Brain microvascular endothelial cell (primary cell): ENCODE measurements at regions not wholly inside any gene's neighbourhood (a gene's known extent, or its start where the extent isn't known, plus 50 kb on each side); places are given as distances from the start of the nearest gene placed in this dataset.

Source experiments
- DNase-seq: peaks from one replicate; pipeline ENCODE4 v3.0.0-alpha.2; 2020
- H3K27ac ChIP-seq: fragments of 250-450 bp; sonication (Bioruptor Pico); 2 replicates; pipeline ENCODE4 v1.5.1; 2020; ENCODE audit warnings: mild to moderate bottlenecking, moderate library complexity
- H3K27me3 ChIP-seq: fragments of 250-450 bp; sonication (Bioruptor Pico); replicated peaks from 2 replicates; pipeline ENCODE4 v1.5.1; 2020; ENCODE audit warnings: mild to moderate bottlenecking
- H3K36me3 ChIP-seq: fragments of 250-450 bp; sonication (Bioruptor Pico); replicated peaks from 2 replicates; pipeline ENCODE4 v1.5.1; 2020; ENCODE audit warnings: mild to moderate bottlenecking
- H3K4me3 ChIP-seq: 2 replicates; pipeline ENCODE4 v1.5.1; 2011; ENCODE audit warnings: low read depth, mild to moderate bottlenecking, control low read depth, low read length, moderate library complexity
- in situ Hi-C: cut with HindIII; loops from 2 replicates; pipeline ENCODE4 v1.10.0; 2017; ENCODE audit warnings: low sequenced_read_pairs, low pct_ligation_motif_present
- TF ChIP-seq, protein P1 (sequence below): IDR thresholded peaks from 2 replicates; pipeline ENCODE4 v1.5.1; 2011; ENCODE audit warnings: low read depth, mild to moderate bottlenecking, moderate library complexity, low read length, control low read depth, inconsistent platforms; ENCODE audit errors: missing control alignments

DNA sequence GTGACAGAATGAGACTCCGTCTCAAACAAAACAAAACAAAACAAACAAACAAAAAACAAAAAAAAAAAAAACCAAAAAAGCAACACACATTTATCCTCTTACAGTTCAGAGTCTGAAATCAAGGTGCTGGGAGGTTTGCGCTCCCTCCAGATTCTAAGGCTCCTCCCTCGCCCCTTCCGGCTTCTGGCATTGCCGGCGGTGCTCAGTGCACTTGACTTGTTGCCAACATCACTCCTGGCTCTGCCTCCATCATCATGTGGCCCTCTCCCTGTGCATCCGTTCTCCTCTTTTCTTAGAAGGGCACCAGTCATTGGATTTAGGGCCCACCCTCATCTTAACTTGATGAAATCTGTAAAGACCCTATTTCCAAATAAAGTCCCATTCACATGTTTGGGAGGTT is 73.8 kb downstream of the RBFOX3 start:
- Histone ChIP-seq H3K36me3 (no peaks in the 10 kb centered on the region), H3K27ac (no peak overlapping the region), H3K4me3 (no peak overlapping the region), H3K27me3 (no peaks in the 10 kb centered on the region)
- no peak for DNase-seq
- in situ Hi-C loops = no loop called here
- TF ChIP-seq, protein P1, sequence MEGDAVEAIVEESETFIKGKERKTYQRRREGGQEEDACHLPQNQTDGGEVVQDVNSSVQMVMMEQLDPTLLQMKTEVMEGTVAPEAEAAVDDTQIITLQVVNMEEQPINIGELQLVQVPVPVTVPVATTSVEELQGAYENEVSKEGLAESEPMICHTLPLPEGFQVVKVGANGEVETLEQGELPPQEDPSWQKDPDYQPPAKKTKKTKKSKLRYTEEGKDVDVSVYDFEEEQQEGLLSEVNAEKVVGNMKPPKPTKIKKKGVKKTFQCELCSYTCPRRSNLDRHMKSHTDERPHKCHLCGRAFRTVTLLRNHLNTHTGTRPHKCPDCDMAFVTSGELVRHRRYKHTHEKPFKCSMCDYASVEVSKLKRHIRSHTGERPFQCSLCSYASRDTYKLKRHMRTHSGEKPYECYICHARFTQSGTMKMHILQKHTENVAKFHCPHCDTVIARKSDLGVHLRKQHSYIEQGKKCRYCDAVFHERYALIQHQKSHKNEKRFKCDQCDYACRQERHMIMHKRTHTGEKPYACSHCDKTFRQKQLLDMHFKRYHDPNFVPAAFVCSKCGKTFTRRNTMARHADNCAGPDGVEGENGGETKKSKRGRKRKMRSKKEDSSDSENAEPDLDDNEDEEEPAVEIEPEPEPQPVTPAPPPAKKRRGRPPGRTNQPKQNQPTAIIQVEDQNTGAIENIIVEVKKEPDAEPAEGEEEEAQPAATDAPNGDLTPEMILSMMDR = no peak

DNA sequence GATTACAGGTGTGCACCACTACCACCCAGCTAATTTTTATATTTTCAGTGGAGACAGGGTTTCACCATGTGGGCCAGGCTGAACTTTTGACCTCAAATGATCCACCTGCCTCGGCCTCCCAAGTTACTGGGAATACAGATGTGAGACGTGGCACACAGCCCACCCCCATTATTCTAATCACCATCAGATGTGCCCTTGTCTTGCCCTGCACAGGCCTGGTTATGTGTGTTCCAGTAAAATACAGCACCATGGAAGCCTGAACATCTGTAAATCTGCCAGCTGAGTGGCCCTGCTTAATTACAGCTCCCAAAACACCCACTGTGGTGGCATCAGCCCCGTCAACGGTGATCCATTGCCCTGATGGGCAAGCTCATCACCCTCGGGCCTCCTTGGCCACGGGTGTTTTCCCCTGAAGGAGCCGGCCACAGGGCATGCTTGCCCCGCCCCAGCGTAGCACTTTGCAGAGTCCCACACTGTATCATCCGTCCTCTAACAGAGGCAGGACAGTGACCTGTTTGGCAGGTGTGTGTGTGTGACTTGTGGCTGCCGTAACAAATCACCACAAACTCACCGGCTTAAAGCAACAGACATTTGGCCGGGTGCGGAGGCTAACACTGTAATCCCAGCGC is 74.5 kb downstream of the RBFOX3 start:
- in situ Hi-C loops = no loop called here
- no peak overlapping the region for H3K4me3 ChIP-seq
- no peaks in the 10 kb centered on the region for H3K36me3 ChIP-seq
- DNase-seq = no peak
- no peaks in the 10 kb centered on the region for H3K27me3 ChIP-seq
- TF ChIP-seq, protein P1 = no peak
- H3K27ac ChIP-seq = no peak overlapping the region

GRCh38 chr17:79535728-79536025 is 75.2 kb downstream of the RBFOX3 start:
- TF ChIP-seq, protein P1 = no peak
- in situ Hi-C loops = no loop called here

GRCh38 chr17:79534851-79535727 is 75.8 kb downstream of the RBFOX3 start:
- H3K27ac ChIP-seq = no peak overlapping the region
- no peak for DNase-seq
- in situ Hi-C loops = no loop called here
- no peaks in the 10 kb centered on the region for H3K36me3 ChIP-seq
- TF ChIP-seq, protein P1 = no peak
- H3K27me3 ChIP-seq = no peaks in the 10 kb centered on the region
- no peak overlapping the region for H3K4me3 ChIP-seq

More at GRCh38 chr17:79535728-79536025, 75.2 kb downstream of the RBFOX3 start:
- DNase-seq = no peak
- H3K27me3 ChIP-seq = no peaks in the 10 kb centered on the region
- no peak overlapping the region for H3K4me3 ChIP-seq
- no peak overlapping the region for H3K27ac ChIP-seq
- no peaks in the 10 kb centered on the region for H3K36me3 ChIP-seq

GRCh38 chr17:79534111-79534510 is 76.7 kb downstream of the RBFOX3 start:
- H3K27me3 ChIP-seq = no peaks in the 10 kb centered on the region
- H3K36me3 ChIP-seq = no peaks in the 10 kb centered on the region
- no peak overlapping the region for H3K27ac ChIP-seq
- TF ChIP-seq, protein P1 = no peak
- H3K4me3 ChIP-seq = no peak overlapping the region
- no peak for DNase-seq
- in situ Hi-C loops = no loop called here
